Ectodermal cell (in vitro differentiated cells): ENCODE measurements at regions not wholly inside any gene's neighbourhood (a gene's known extent, or its start where the extent isn't known, plus 50 kb on each side); places are given as distances from the start of the nearest gene placed in this dataset.

Experiments used
- H3K27ac ChIP-seq: 2 replicates; pipeline ENCODE4 v1.7.0; 2013; ENCODE audit warnings: mild to moderate bottlenecking, low read depth, low read length; ENCODE audit not compliant: insufficient read depth, poor library complexity, severe bottlenecking
- H3K27me3 ChIP-seq: 2 replicates; pipeline ENCODE4 v1.7.0; 2013; ENCODE audit warnings: mild to moderate bottlenecking, low read length; ENCODE audit not compliant: insufficient read depth, control insufficient read depth, poor library complexity, severe bottlenecking
- H3K36me3 ChIP-seq: one replicate; pipeline ENCODE4 v1.7.0; 2013; ENCODE audit warnings: low read length; ENCODE audit not compliant: control insufficient read depth, insufficient read depth
- H3K4me1 ChIP-seq: one replicate; pipeline ENCODE4 v1.7.0; 2013; ENCODE audit warnings: low read length; ENCODE audit not compliant: control insufficient read depth, insufficient read depth
- H3K4me3 ChIP-seq: 2 replicates; pipeline ENCODE4 v1.7.0; 2013; ENCODE audit warnings: low read depth, low read length, control low read depth; ENCODE audit not compliant: insufficient read depth
- H3K9me3 ChIP-seq: 2 replicates; pipeline ENCODE4 v1.7.0; 2013; ENCODE audit warnings: mild to moderate bottlenecking, low read length, moderate library complexity; ENCODE audit not compliant: control insufficient read depth
- WGBS, 2 experiments: methylation state at CpG; one replicate each; pipeline ENCODE4 v1.1.7; 2013; ENCODE audit warnings: missing lambda C conversion rate in 2 of 2; 5-methylcytosine and 5-hydroxymethylcytosine counted together

- no peak overlapping the region for H3K27ac ChIP-seq
- 93 to 94% methylated on average over 7 of the region's 7 CpGs for WGBS, 2 experiments
- no peak overlapping the region for H3K4me3 ChIP-seq
- H3K27me3 ChIP-seq, result no peaks in the 10 kb centered on the region
- H3K9me3 ChIP-seq, result no peaks in the 10 kb centered on the region
- peaks cover 4% of the 10 kb centered on the region for H3K4me1 ChIP-seq
- no peaks in the 10 kb centered on the region for H3K36me3 ChIP-seq
These were observed 235.8 kb downstream of the MREG start for GRCh38 chr2:215777465-215778044.

- Histone ChIP-seq H3K27me3 (no peaks in the 10 kb centered on the region), H3K9me3 (no peaks in the 10 kb centered on the region), H3K4me1 (peaks cover 19% of the 10 kb centered on the region), H3K4me3 (no peak overlapping the region), H3K36me3 (no peaks in the 10 kb centered on the region), H3K27ac (no peak overlapping the region)
- 64 to 72% methylated on average over 4 of the region's 4 CpGs for WGBS, 2 experiments
These were observed 238.2 kb downstream of the MREG start for GRCh38 chr2:215775106-215775505.

- WGBS, 2 experiments, result 89 to 100% methylated on average over 2 of the region's 2 CpGs
- no peak overlapping the region for H3K27ac ChIP-seq
These were observed 239.6 kb downstream of the MREG start for GRCh38 chr2:215773728-215774127.

GRCh38 chr2:215772634-215773563 is 240.5 kb downstream of the MREG start:
- 82 to 87% methylated on average over 5 of the region's 5 CpGs for WGBS, 2 experiments
- H3K27ac ChIP-seq, result no peak overlapping the region
- H3K4me3 ChIP-seq, result no peak overlapping the region
- no peaks in the 10 kb centered on the region for H3K27me3 ChIP-seq
- no peaks in the 10 kb centered on the region for H3K36me3 ChIP-seq
- H3K9me3 ChIP-seq, result no peaks in the 10 kb centered on the region
- peaks cover 19% of the 10 kb centered on the region for H3K4me1 ChIP-seq

More at GRCh38 chr2:215773728-215774127, 239.6 kb downstream of the MREG start:
- H3K4me1 ChIP-seq, result peaks cover 19% of the 10 kb centered on the region
- H3K9me3 ChIP-seq, result no peaks in the 10 kb centered on the region
- no peaks in the 10 kb centered on the region for H3K27me3 ChIP-seq
- no peak overlapping the region for H3K4me3 ChIP-seq
- H3K36me3 ChIP-seq, result no peaks in the 10 kb centered on the region

- H3K36me3 ChIP-seq, result no peaks in the 10 kb centered on the region
- peak overlapping the region; percentile 4 for H3K4me3 ChIP-seq
- peaks cover 19% of the 10 kb centered on the region for H3K4me1 ChIP-seq
- 48 to 78% methylated on average over 1 of the region's 1 CpG for WGBS, 2 experiments
- no peaks in the 10 kb centered on the region for H3K9me3 ChIP-seq
- H3K27ac ChIP-seq, result no peak overlapping the region
- H3K27me3 ChIP-seq, result no peaks in the 10 kb centered on the region
These were observed 241.3 kb downstream of the MREG start for GRCh38 chr2:215772003-215772402.

- WGBS, 2 experiments, result 93 to 97% methylated on average over 2 of the region's 2 CpGs
- H3K9me3 ChIP-seq, result no peaks in the 10 kb centered on the region
- no peak overlapping the region for H3K4me3 ChIP-seq
- H3K4me1 ChIP-seq, result peaks cover 19% of the 10 kb centered on the region
- H3K27ac ChIP-seq, result no peak overlapping the region
- no peaks in the 10 kb centered on the region for H3K27me3 ChIP-seq
- no peaks in the 10 kb centered on the region for H3K36me3 ChIP-seq
These were observed 242.1 kb downstream of the MREG start for GRCh38 chr2:215771241-215771640.

GRCh38 chr2:215770668-215771067 is 242.7 kb downstream of the MREG start:
- H3K9me3 ChIP-seq, result no peaks in the 10 kb centered on the region
- 92 to 93% methylated on average over 4 of the region's 4 CpGs for whole genome bisulfite sequencing, 2 experiments
- H3K36me3 ChIP-seq, result no peaks in the 10 kb centered on the region
- H3K27ac ChIP-seq, result no peak overlapping the region
- no peak overlapping the region for H3K4me3 ChIP-seq
- no peaks in the 10 kb centered on the region for H3K27me3 ChIP-seq
- peaks cover 19% of the 10 kb centered on the region for H3K4me1 ChIP-seq

- H3K4me3 ChIP-seq, result no peak overlapping the region
- no peaks in the 10 kb centered on the region for H3K36me3 ChIP-seq
- H3K27me3 ChIP-seq, result no peaks in the 10 kb centered on the region
- WGBS, 2 experiments, result 87 to 90% methylated on average over 2 of the region's 2 CpGs
- peaks cover 19% of the 10 kb centered on the region for H3K4me1 ChIP-seq
- no peak overlapping the region for H3K27ac ChIP-seq
- no peaks in the 10 kb centered on the region for H3K9me3 ChIP-seq
These were observed 244.1 kb downstream of the MREG start for GRCh38 chr2:215769246-215769645.

- Histone ChIP-seq H3K27me3 (no peaks in the 10 kb centered on the region), H3K9me3 (no peaks in the 10 kb centered on the region), H3K4me1 (peaks cover 15% of the 10 kb centered on the region), H3K36me3 (no peaks in the 10 kb centered on the region), H3K27ac (no peak overlapping the region), H3K4me3 (no peak overlapping the region)
- 88% methylated on average over 1 of the region's 1 CpG for WGBS, 2 experiments
These were observed 245.7 kb downstream of the MREG start for GRCh38 chr2:215767625-215768024.

- no peak overlapping the region for H3K27ac ChIP-seq
- H3K9me3 ChIP-seq, result no peaks in the 10 kb centered on the region
- H3K4me3 ChIP-seq, result no peak overlapping the region
- no peaks in the 10 kb centered on the region for H3K4me1 ChIP-seq
- 96 to 97% methylated on average over 4 of the region's 4 CpGs for WGBS, 2 experiments
- H3K36me3 ChIP-seq, result no peaks in the 10 kb centered on the region
- H3K27me3 ChIP-seq, result no peaks in the 10 kb centered on the region
These were observed 247.5 kb downstream of the MREG start for GRCh38 chr2:215765729-215766360.
